B cell (primary cell): ENCODE measurements at regions not wholly inside any gene's neighbourhood (a gene's known extent, or its start where the extent isn't known, plus 50 kb on each side); places are given as distances from the start of the nearest gene placed in this dataset.

Experiments used
- CTCF ChIP-seq: fragments of 200-600 bp; IDR thresholded peaks from one replicate; pipeline ENCODE4 v1.8.0; 2022; ENCODE audit warnings: antibody characterized with exemption, mild to moderate bottlenecking
- EZH2 ChIP-seq: IDR thresholded peaks from 2 replicates; pipeline ENCODE4 v1.6.1; 2012; ENCODE audit warnings: borderline replicate concordance, low read depth, mild to moderate bottlenecking, moderate library complexity, low read length; ENCODE audit not compliant: insufficient read depth, poor library complexity, severe bottlenecking

- no peak for TF ChIP-seq CTCF
- no peak for TF ChIP-seq EZH2
Observed at GRCh38 chr11:81089242-81089641, 1644.4 kb downstream of the FAM181B start.
